HCT116 (cell line): ENCODE measurements at regions not wholly inside any gene's neighbourhood (a gene's known extent, or its start where the extent isn't known, plus 50 kb on each side); places are given as distances from the start of the nearest gene placed in this dataset.

Experiments used
- ATAC-seq: fragments of 200-7000 bp; cut with Tn5 transposase; 2 replicates; pipeline ENCODE4 v1.9.1; 2020; ENCODE audit warnings: mild to moderate bottlenecking, moderate library complexity
- BruUV-seq: library from RNA; stranded (reverse); fragments of 400-500 nt; replicated peaks from 2 replicates; lab custom pipeline; 2021; lab: Mats Ljungman, UMichigan
- CTCF ChIA-PET: fragments of 300-600 bp; sonication (Branson Sonifier 250); formaldehyde crosslinking; loops from one replicate; lab custom pipeline; 2021; ENCODE audit warnings: antibody characterized with exemption; lab: Charles Lee
- POLR2A ChIA-PET: fragments of 300-600, 350-600 bp; sonication (Branson Sonifier 250); formaldehyde crosslinking; loops from one replicate; lab custom pipeline; 2021; ENCODE audit warnings: antibody characterized with exemption; lab: Charles Lee
- RAD21 ChIA-PET, 2 experiments: fragments of 300-600 bp; sonication (Branson Sonifier 250); formaldehyde crosslinking; loops; one replicate each; lab custom pipeline; 2023; ENCODE audit warnings: low total read pairs in 2 of 2; ENCODE audit not compliant: uncharacterized antibody in 2 of 2, unreplicated experiment in 2 of 2, low non-redundant PET in 1 of 2; lab: Charles Lee
- DNase-seq: peaks from one replicate; pipeline ENCODE4 v3.0.0-alpha.2; 2010; ENCODE audit warnings: low read depth, low spot score
- H2AFZ ChIP-seq: fragments of 200-600 bp; shearing (Covaris generic), sonication (generic); 2 replicates; pipeline ENCODE4 v1.6.1; 2017; ENCODE audit warnings: low read depth, mixed run types, mixed read lengths, antibody characterized with exemption, low read length; ENCODE audit not compliant: poor library complexity, severe bottlenecking
- H3K27ac ChIP-seq: 2 replicates; pipeline ENCODE4 v1.5.1; 2012; ENCODE audit warnings: low read depth, low read length
- H3K27me3 ChIP-seq: fragments of 200-600 bp; sonication (generic); 2 replicates; pipeline ENCODE4 v1.6.1; 2016; ENCODE audit warnings: mixed run types, low read length, mixed read lengths; ENCODE audit not compliant: insufficient read depth
- H3K36me3 ChIP-seq, 2 experiments: fragments of 200-500 bp in 1 of 2; fragments of 200-600 bp in 1 of 2; sonication (Bioruptor generic) in 1 of 2; sonication (generic) in 1 of 2; 2 replicates each; pipeline versions ENCODE4 v1.5.1 to v1.6.1; 2014 to 2016; ENCODE audit warnings: low read length in 2 of 2, inconsistent platforms in 1 of 2, mixed read lengths in 1 of 2, mixed run types in 1 of 2; ENCODE audit not compliant: insufficient read depth in 2 of 2, control insufficient read depth in 1 of 2
- H3K4me1 ChIP-seq, 2 experiments: fragments of 200-600 bp in 1 of 2; sonication (generic) in 1 of 2; 2 replicates each; pipeline versions ENCODE4 v1.5.1 to v1.6.1; 2012 to 2017; ENCODE audit warnings: low read length in 2 of 2, inconsistent platforms in 1 of 2, mild to moderate bottlenecking in 1 of 2, mixed read lengths in 1 of 2, mixed run types in 1 of 2, moderate library complexity in 1 of 2; ENCODE audit not compliant: insufficient read depth in 2 of 2, control insufficient read depth in 1 of 2
- H3K4me2 ChIP-seq: fragments of 200-600 bp; sonication (generic); 2 replicates; pipeline ENCODE4 v1.6.1; 2017; ENCODE audit warnings: mixed run types, low read length, mixed read lengths
- H3K4me3 ChIP-seq, 2 experiments: fragments of 200-600 bp in 1 of 2; sonication (generic) in 1 of 2; replicated peaks in 1 of 2; 2 replicates each; pipeline ENCODE4 v1.5.1; 2011 to 2016; ENCODE audit warnings: low read length in 2 of 2, control low read depth in 1 of 2, low read depth in 1 of 2, mild to moderate bottlenecking in 1 of 2, mixed read lengths in 1 of 2, mixed run types in 1 of 2
- H3K79me2 ChIP-seq: fragments of 200-600 bp; sonication (generic); 2 replicates; pipeline ENCODE4 v1.6.1; 2017; ENCODE audit warnings: mild to moderate bottlenecking, mixed run types, low read length, moderate library complexity, mixed read lengths; ENCODE audit not compliant: insufficient read depth
- H3K9ac ChIP-seq: fragments of 200-600 bp; sonication (generic); 2 replicates; pipeline ENCODE4 v1.6.1; 2016; ENCODE audit warnings: low read length, mixed read lengths
- H3K9me2 ChIP-seq: fragments of 200-600 bp; sonication (generic), shearing (Covaris generic); 2 replicates; pipeline ENCODE4 v1.6.1; 2017; ENCODE audit warnings: mixed run types, mild to moderate bottlenecking, moderate library complexity; ENCODE audit not compliant: insufficient read depth
- H3K9me3 ChIP-seq, 2 experiments: fragments of 200-500 bp in 1 of 2; fragments of 200-600 bp in 1 of 2; sonication (Bioruptor generic) in 1 of 2; sonication (generic) in 1 of 2; 2 replicates each; pipeline ENCODE4 v1.6.1; 2014 to 2017; ENCODE audit warnings: low read length in 2 of 2, mixed read lengths in 2 of 2, inconsistent platforms in 1 of 2, low read depth in 1 of 2, mild to moderate bottlenecking in 1 of 2, mixed run types in 1 of 2, moderate library complexity in 1 of 2; ENCODE audit not compliant: control insufficient read depth in 1 of 2, insufficient read depth in 1 of 2
- H4K20me1 ChIP-seq: fragments of 200-600 bp; sonication (generic), shearing (Covaris generic); 2 replicates; pipeline ENCODE4 v1.6.1; 2017; ENCODE audit warnings: mixed run types, mild to moderate bottlenecking, moderate library complexity; ENCODE audit not compliant: insufficient read depth
- CBX3 ChIP-seq: IDR thresholded peaks from 2 replicates; pipeline ENCODE4 v1.6.1; 2012; ENCODE audit warnings: low read depth
- EGR1 ChIP-seq: IDR thresholded peaks from 2 replicates; pipeline ENCODE4 v1.6.1; 2012; ENCODE audit warnings: low read depth
- EZH2 ChIP-seq: fragments of 200-600 bp; sonication (generic); IDR thresholded peaks from 2 replicates; pipeline ENCODE4 v1.6.1; 2017; ENCODE audit warnings: antibody characterized with exemption, mixed run types
- EZH2phosphoT487 ChIP-seq: fragments of 200-600 bp; IDR thresholded peaks from 2 replicates; pipeline ENCODE4 v1.6.1; 2018; ENCODE audit warnings: antibody characterized with exemption, borderline replicate concordance
- RAD21 ChIP-seq: IDR thresholded peaks from 2 replicates; pipeline ENCODE4 v1.6.1; 2012; ENCODE audit warnings: low read depth, mild to moderate bottlenecking
- SRF ChIP-seq: IDR thresholded peaks from 2 replicates; pipeline ENCODE4 v1.6.1; 2012; ENCODE audit warnings: low read depth
- ZFX ChIP-seq: fragments of 450-650 bp; IDR thresholded peaks from 2 replicates; pipeline ENCODE4 v1.6.1; 2017
- intact Hi-C: fragments of 100-400 bp; cut with micrococcal nuclease; formaldehyde crosslinking; loops from 2 replicates; pipeline ENCODE4 v1.10.0; 2022
- TF ChIP-seq, protein P1 (sequence below): IDR thresholded peaks from 2 replicates; pipeline ENCODE4 v1.6.1; 2012
- TF ChIP-seq, protein P2 (sequence below): IDR thresholded peaks from 2 replicates; pipeline ENCODE4 v1.6.1; 2012
- TF ChIP-seq, protein P3 (sequence below): IDR thresholded peaks from 2 replicates; pipeline ENCODE4 v1.6.1; 2011; ENCODE audit warnings: mild to moderate bottlenecking, low read length, moderate library complexity; ENCODE audit not compliant: insufficient replicate concordance; ENCODE audit errors: extremely low read depth

DNA sequence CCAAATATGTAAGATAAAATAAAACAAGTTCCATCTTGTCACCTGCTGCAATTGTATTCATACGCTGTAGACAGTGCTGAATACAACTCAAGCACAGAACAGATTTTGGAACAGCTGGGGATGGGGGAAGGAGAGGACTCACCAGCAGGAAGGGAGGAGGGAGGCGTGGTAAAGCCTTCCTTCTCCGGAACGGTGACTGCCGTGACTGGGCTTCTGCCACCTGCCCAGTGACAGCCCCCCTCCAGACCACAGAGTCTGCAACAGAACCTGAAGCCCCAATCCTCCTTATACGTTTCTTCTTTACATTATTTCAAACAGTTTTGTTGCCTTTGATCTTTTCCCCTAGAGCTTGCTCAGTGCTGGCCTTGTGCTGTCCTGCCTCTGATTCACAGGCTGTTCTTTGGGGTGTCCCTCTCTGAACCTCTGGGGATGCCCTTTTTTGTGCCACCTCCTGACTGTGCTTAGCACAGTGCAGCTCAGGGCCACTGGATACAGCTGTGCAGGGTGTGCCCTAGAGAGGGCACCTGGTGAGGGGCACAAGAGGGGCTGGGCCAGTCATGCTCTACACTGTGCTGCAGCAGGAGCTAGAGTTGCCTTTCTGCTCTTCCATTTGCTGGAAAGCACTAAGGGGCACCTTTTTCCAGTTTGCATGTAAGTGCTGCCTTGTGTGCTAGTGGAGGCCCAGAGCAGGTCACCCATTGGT is 213.0 kb downstream of the ZIC5 start:
- Histone ChIP-seq H3K4me3 (no peak overlapping the region), H3K9me3 (peaks cover 4% of the 10 kb centered on the region in 2 experiments; a peak in 2 of 4 replicates), H4K20me1 (no peaks in the 10 kb centered on the region), H3K79me2 (no peaks in the 10 kb centered on the region), H3K4me2 (no peak overlapping the region), H3K36me3 (no peaks in the 10 kb centered on the region), H2AFZ (no peak overlapping the region), H3K27ac (no peak overlapping the region), H3K4me1 (peaks cover 4 to 8% of the 10 kb centered on the region in 2 experiments; a peak in 3 of 4 replicates), H3K9ac (no peak overlapping the region), H3K27me3 (no peaks in the 10 kb centered on the region)
- DNase-seq (no peak), ATAC-seq (no peak)
- no TSS peak for BruUV-seq
- ChIA-PET CTCF (no interaction called here), POLR2A (no interaction called here)
- intact Hi-C loops, result no loop called here
- no peak for TF ChIP-seq RAD21
- TF ChIP-seq CBX3, result no peak
- TF ChIP-seq, protein P1, sequence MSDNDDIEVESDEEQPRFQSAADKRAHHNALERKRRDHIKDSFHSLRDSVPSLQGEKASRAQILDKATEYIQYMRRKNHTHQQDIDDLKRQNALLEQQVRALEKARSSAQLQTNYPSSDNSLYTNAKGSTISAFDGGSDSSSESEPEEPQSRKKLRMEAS, result no peak
- no peak for TF ChIP-seq EGR1
- TF ChIP-seq SRF, result no peak
- TF ChIP-seq, protein P2, sequence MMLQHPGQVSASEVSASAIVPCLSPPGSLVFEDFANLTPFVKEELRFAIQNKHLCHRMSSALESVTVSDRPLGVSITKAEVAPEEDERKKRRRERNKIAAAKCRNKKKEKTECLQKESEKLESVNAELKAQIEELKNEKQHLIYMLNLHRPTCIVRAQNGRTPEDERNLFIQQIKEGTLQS, result no peak
- no peak for TF ChIP-seq EZH2
- TF ChIP-seq, protein P3, sequence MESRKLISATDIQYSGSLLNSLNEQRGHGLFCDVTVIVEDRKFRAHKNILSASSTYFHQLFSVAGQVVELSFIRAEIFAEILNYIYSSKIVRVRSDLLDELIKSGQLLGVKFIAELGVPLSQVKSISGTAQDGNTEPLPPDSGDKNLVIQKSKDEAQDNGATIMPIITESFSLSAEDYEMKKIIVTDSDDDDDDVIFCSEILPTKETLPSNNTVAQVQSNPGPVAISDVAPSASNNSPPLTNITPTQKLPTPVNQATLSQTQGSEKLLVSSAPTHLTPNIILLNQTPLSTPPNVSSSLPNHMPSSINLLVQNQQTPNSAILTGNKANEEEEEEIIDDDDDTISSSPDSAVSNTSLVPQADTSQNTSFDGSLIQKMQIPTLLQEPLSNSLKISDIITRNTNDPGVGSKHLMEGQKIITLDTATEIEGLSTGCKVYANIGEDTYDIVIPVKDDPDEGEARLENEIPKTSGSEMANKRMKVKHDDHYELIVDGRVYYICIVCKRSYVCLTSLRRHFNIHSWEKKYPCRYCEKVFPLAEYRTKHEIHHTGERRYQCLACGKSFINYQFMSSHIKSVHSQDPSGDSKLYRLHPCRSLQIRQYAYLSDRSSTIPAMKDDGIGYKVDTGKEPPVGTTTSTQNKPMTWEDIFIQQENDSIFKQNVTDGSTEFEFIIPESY, result no peak
- TF ChIP-seq ZFX, result no peak
- no peak for TF ChIP-seq EZH2phosphoT487
- TF ChIP-seq, all 23 proteins: peak for 0
- RAD21 ChIA-PET, result no interaction called here
- H3K9me2 ChIP-seq, result no peaks in the 10 kb centered on the region
